ENCODE measurements at regions not wholly inside any gene's neighbourhood (a gene's known extent, or its start where the extent isn't known, plus 50 kb on each side); places are given as distances from the start of the nearest gene placed in this dataset.

DNA sequence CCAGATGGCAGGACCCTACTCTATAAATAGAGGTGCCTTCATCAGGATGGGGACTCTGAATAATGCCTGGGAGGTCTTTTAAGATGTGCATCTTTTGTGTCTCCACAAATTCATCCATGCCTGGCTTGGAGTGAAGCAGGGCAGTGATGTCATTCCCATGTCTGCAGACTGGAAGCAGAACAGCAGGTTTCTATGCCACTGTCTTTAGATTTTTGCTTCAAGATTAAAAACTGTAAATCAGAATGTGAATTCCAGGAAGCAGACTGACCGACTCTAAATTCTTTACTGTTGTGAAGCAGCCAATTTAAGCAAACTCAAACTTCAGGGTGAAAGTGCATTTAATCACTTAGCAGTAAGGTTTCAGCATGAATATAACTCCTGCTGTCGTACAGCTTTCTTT, 159.3 kb downstream of the SCG2 start:
- no peak for ATAC-seq
- no peaks in the 10 kb centered on the region for H3K4me1 Mint-ChIP-seq
- DNase-seq = no peak
- peaks cover 2% of the 10 kb centered on the region for H3K27me3 Mint-ChIP-seq
- no peak overlapping the region for H3K27ac Mint-ChIP-seq
- H3K36me3 Mint-ChIP-seq (ENCODE audit: low read depth) = no peaks in the 10 kb centered on the region
- H3K4me3 Mint-ChIP-seq = no peak overlapping the region
- H3K9me3 Mint-ChIP-seq = no peaks in the 10 kb centered on the region

DNA sequence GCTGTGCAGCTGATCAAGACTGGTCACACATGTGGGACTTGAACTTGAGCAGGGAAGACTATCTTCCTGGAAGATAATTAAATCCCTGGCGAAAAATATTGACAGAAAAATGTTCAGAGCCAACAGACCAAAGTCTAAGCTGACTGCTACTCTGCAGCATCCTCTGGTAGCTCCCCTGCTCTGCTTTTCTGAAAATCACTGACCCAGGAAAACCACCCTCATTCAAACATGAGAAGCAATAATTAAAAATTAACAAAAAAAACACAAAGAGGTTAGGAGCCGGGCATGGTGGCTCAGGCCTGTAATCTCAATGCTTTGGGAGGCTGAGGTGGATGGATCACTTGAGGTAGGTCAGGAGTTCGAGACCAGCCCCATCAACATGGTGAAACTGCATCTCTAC, 151.9 kb downstream of the SCG2 start:
- DNase-seq (no peak), ATAC-seq (no peak)
- peaks cover 1% of the 10 kb centered on the region for H3K27me3 Mint-ChIP-seq
- H3K4me3 Mint-ChIP-seq = no peak overlapping the region
- H3K27ac Mint-ChIP-seq = no peak overlapping the region
- H3K36me3 Mint-ChIP-seq (ENCODE audit: low read depth) = no peaks in the 10 kb centered on the region
- H3K9me3 Mint-ChIP-seq = peaks cover 14% of the 10 kb centered on the region
- no peaks in the 10 kb centered on the region for H3K4me1 Mint-ChIP-seq

DNA sequence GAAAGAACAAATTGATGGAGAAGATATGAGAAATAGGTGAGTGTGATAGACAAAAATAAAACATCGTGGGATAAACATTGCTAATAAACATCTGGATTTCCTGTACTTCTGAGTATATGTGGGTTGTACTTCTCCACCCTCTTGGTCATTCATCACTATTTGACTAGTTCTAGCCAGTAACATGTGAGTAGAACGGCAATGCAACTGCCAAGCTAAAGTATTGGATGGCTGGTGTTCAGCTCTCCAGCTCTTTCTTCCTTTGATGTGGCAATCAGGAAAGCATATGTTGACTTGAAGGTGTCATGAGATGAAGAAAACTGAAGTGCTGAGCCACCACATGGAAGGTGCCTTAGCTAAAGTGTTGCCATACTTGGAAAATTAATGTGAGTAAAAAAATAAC, 144.9 kb downstream of the SCG2 start:
- Mint-ChIP-seq H3K27ac (no peak overlapping the region), H3K36me3 (ENCODE audit: low read depth) (no peaks in the 10 kb centered on the region), H3K9me3 (no peaks in the 10 kb centered on the region), H3K27me3 (no peaks in the 10 kb centered on the region), H3K4me3 (no peak overlapping the region), H3K4me1 (no peaks in the 10 kb centered on the region)
- no peak for ATAC-seq
- no peak for DNase-seq

DNA sequence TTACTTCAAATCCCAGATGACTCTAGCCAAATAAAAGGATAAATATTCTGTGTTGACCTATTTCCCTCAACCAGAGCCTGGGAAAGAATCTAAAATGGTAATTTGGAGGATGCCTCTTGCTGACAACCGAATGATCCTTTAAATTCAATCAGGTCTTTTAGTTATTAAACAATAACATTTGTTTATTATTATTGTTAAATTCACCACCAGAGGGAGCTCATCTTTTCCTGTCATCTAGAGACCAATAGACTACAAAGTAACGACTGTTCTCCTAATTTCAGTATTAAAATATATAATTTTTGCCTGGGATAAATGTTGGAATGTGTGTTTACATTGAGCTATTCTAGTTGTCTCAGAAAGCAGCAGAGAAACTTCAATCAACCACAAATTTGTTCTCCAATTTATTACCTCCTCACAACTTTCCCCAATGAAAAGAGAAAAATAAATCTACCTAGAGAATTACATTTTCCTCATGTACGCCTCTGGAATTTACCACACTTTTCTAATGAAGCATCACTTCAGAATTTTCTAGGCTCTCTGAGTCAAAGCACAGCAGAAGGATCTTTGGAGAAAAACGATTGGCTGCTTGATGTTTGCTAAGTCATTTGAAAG, 142.7 kb downstream of the SCG2 start:
- H3K4me1 Mint-ChIP-seq = no peaks in the 10 kb centered on the region
- no peak for DNase-seq
- no peak for ATAC-seq
- H3K9me3 Mint-ChIP-seq = no peaks in the 10 kb centered on the region
- H3K27me3 Mint-ChIP-seq = no peaks in the 10 kb centered on the region
- no peaks in the 10 kb centered on the region for H3K36me3 Mint-ChIP-seq (ENCODE audit: low read depth)
- no peak overlapping the region for H3K4me3 Mint-ChIP-seq
- no peak overlapping the region for H3K27ac Mint-ChIP-seq

DNA sequence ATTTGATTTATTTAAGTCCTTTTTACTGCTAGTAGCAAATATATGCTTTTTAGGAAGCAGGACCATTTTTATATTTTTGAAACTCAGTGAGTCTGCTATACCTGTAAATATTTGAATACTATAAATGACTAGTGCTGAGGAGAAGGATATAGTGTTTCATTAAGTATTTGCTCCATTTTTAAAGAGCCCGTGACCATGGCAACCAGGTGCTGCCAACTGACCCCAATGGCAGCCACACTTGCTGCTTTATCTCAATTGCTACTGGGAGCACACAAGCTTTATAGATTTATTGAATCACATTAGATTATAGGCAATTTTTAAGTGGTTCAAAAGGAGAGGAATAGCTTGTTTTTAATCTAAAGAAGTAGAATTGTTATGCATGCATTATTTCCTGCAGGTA, 142.0 kb downstream of the SCG2 start:
- ATAC-seq (no peak), DNase-seq (no peak)
- H3K4me1 Mint-ChIP-seq = no peaks in the 10 kb centered on the region
- no peak overlapping the region for H3K27ac Mint-ChIP-seq
- no peak overlapping the region for H3K4me3 Mint-ChIP-seq
- no peaks in the 10 kb centered on the region for H3K9me3 Mint-ChIP-seq
- no peaks in the 10 kb centered on the region for H3K27me3 Mint-ChIP-seq
- no peaks in the 10 kb centered on the region for H3K36me3 Mint-ChIP-seq (ENCODE audit: low read depth)

DNA sequence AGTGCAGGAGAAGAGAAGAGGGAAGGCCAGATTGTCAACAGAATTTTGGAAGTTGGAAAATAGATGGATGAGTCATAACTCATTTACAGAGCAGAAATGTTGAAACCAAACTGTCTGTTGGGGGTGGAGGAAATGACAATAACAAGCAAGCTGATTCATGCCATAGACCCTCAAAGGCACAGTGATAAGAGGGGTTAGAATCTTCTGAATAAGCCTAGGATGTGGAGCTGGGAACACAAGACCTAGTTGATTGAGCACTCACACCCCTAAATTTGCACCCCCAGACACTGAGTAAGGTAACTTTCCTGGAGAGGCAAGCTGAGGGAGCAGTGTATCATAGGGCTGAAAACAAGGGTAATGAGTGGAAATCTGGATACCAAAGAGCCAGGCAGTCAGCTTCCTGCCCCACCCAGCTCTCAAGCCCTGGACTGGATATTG, 141.4 kb downstream of the SCG2 start:
- Mint-ChIP-seq H3K36me3 (ENCODE audit: low read depth) (no peaks in the 10 kb centered on the region), H3K9me3 (no peaks in the 10 kb centered on the region), H3K4me1 (no peaks in the 10 kb centered on the region), H3K4me3 (no peak overlapping the region), H3K27ac (no peak overlapping the region), H3K27me3 (no peaks in the 10 kb centered on the region)
- DNase-seq = no peak
- no peak for ATAC-seq

DNA sequence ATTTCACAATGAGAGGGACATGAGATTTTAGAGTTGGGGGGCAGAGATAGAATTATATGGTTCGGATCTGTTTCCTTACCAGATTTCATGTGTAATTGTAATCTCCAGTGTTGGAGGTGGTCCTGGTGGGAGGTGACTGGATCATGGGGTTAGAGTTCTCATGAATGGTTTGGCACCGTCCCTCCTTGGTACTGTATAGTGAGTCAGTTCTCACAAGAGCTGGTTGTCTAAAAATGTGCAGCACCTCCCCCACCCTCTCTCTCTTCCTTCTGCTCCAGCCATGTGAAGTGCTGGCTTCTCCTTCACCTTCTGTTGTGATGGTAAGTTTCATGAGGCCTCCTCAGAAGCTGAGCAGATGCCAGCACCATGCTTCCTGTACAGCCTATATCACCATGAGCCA, 138.1 kb downstream of the SCG2 start:
- H3K36me3 Mint-ChIP-seq (ENCODE audit: low read depth) = no peaks in the 10 kb centered on the region
- no peak for DNase-seq
- no peaks in the 10 kb centered on the region for H3K4me1 Mint-ChIP-seq
- no peaks in the 10 kb centered on the region for H3K9me3 Mint-ChIP-seq
- no peaks in the 10 kb centered on the region for H3K27me3 Mint-ChIP-seq
- no peak overlapping the region for H3K4me3 Mint-ChIP-seq
- ATAC-seq = no peak
- no peak overlapping the region for H3K27ac Mint-ChIP-seq

DNA sequence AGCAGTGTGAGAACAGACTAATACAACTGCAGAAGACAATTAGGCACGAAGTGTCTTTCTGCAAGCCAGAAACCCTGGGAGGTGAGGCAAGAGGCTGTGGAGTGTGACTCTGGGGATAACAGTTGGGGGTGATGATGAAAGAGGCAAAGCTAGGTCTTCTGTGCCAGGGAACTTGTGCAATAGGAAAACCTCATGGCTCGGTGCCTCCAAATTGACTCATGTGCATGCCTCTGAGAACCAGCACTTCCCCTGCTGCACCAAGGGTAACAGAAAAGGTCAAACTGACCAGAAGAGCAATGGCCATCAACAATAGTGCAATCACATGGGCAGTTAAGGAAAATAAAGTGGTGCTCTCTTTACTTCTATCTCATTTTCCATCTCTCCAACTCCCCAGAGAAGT, 136.4 kb downstream of the SCG2 start:
- Mint-ChIP-seq H3K4me1 (no peaks in the 10 kb centered on the region), H3K36me3 (ENCODE audit: low read depth) (no peaks in the 10 kb centered on the region), H3K9me3 (no peaks in the 10 kb centered on the region), H3K27me3 (no peaks in the 10 kb centered on the region), H3K27ac (no peak overlapping the region), H3K4me3 (no peak overlapping the region)
- DNase-seq (no peak), ATAC-seq (no peak)

DNA sequence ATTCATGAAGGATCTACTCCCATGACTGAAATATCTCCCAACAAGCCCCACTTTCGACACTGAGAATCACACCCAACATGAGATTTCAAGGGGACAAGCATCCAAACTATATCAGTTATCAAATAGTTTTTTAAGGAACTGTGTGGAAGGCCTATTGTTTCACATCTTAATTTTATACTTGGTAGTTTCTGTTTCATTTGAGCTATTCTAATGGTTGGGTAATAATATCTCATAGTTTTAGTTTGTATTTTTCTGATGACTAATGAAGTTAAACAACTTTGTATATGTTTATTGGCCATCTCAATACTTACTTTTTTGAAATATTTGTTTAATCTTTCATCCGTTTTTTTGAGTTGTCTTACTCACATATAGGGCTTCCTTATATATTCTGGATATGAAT, 135.0 kb downstream of the SCG2 start:
- no peaks in the 10 kb centered on the region for H3K9me3 Mint-ChIP-seq
- H3K27me3 Mint-ChIP-seq = no peaks in the 10 kb centered on the region
- no peaks in the 10 kb centered on the region for H3K4me1 Mint-ChIP-seq
- no peak overlapping the region for H3K27ac Mint-ChIP-seq
- DNase-seq = no peak
- no peak overlapping the region for H3K4me3 Mint-ChIP-seq
- no peaks in the 10 kb centered on the region for H3K36me3 Mint-ChIP-seq (ENCODE audit: low read depth)
- no peak for ATAC-seq

DNA sequence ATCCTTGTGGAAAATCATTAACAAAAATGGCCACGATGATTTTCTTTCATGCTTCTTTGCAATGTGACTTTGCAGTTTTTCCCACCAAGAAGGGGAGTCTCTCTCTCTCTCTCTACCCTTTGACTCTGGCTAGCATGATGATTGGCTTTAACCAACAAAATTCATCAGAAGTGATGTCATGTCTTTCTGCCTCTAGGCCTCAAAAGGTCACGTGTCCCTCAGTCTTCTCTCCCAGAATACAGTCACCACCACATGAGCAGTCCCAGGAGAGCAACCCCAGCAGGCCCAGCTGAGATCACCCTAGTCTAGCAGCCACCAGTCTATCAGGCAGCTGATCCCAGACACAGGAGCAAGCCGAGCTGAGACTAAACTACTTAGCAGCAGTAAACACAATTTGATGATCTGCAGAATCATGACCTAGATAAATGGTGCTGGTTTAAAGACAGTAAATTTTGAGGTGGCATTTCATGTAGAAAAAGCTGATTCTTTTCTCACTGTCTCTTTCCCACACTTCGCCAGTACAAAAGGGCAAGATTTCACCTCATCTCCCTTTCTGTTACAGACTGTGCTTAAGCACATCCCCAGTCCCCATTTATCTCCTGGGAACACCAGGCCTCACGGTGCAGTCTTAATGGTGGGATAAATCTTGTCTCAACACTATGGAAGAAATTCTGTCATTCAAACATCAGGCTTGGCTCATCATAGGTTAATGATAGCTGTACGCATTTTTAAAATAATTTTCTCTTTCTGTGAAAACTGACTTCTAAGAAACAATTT, 132.7 kb downstream of the SCG2 start:
- H3K36me3 Mint-ChIP-seq (ENCODE audit: low read depth) = no peaks in the 10 kb centered on the region
- DNase-seq = no peak
- no peak overlapping the region for H3K27ac Mint-ChIP-seq

DNA sequence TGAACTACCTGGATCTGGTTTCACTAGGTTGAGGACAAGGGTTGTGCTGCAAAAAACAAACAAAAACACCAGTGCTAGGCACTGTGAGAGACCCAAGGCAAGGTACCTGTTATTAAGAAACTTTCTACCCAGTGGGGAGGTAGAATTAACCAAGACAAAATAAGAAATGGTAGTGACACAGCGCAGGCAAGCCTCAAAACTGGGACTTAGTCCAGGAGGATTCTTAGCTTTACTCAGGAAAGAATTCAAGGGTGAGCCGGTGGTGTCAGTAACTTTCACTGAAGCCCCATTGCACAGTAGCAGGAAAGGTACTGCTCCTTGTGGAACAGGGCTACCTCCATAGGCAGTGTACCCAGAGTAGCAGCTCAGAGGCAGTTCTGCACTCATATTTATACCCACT, 131.6 kb downstream of the SCG2 start:
- DNase-seq (no peak), ATAC-seq (no peak)
- no peaks in the 10 kb centered on the region for H3K36me3 Mint-ChIP-seq (ENCODE audit: low read depth)
- H3K9me3 Mint-ChIP-seq = no peaks in the 10 kb centered on the region
- H3K4me1 Mint-ChIP-seq = no peaks in the 10 kb centered on the region
- no peaks in the 10 kb centered on the region for H3K27me3 Mint-ChIP-seq
- no peak overlapping the region for H3K4me3 Mint-ChIP-seq
- no peak overlapping the region for H3K27ac Mint-ChIP-seq

More for the DNA sequence above, 132.7 kb downstream of the SCG2 start:
- Mint-ChIP-seq H3K4me1 (no peaks in the 10 kb centered on the region), H3K4me3 (no peak overlapping the region), H3K9me3 (no peaks in the 10 kb centered on the region), H3K27me3 (no peaks in the 10 kb centered on the region)
- no peak for ATAC-seq

DNA sequence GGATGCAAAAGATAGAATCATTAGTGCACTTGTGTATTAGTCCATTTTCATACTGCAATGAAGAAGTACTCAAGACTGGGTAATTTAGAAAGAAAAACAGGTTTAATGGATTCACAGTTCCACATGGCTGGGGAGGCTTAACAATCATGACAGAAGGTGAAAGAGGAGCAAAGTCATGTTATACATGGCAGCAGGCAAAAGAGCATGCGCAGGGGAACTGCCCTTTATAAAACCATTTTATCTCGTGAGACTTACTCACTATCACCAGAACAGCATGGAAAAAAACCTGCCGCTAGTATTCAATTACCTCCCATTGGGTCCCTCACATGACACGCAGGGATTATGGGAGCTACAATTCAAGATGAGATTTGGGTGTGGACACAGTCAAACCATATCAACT, 129.4 kb downstream of the SCG2 start:
- no peaks in the 10 kb centered on the region for H3K4me1 Mint-ChIP-seq
- ATAC-seq (no peak), DNase-seq (no peak)
- H3K4me3 Mint-ChIP-seq = no peak overlapping the region
- no peaks in the 10 kb centered on the region for H3K9me3 Mint-ChIP-seq
- no peaks in the 10 kb centered on the region for H3K36me3 Mint-ChIP-seq (ENCODE audit: low read depth)
- no peak overlapping the region for H3K27ac Mint-ChIP-seq
- peaks cover 2% of the 10 kb centered on the region for H3K27me3 Mint-ChIP-seq

DNA sequence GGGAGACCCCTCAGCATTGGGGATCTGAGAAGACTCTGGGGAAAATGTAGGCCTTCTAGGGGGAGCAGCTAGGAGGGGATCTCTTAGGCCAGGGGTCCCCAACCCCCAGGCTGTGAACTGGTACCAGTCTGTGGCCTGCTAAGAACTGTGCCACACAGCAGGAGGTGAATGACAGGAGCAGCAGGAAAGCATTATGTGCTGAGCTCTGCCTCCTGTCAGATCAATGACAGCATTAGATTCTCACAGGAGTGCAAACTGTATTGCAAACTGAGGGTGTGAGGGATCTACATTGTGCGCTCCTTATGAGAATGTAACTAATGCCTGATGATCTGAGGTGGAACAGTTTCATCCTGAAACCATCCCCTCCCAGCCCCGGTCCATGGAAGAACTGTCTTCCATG, 127.3 kb downstream of the SCG2 start:
- DNase-seq = no peak

DNA sequence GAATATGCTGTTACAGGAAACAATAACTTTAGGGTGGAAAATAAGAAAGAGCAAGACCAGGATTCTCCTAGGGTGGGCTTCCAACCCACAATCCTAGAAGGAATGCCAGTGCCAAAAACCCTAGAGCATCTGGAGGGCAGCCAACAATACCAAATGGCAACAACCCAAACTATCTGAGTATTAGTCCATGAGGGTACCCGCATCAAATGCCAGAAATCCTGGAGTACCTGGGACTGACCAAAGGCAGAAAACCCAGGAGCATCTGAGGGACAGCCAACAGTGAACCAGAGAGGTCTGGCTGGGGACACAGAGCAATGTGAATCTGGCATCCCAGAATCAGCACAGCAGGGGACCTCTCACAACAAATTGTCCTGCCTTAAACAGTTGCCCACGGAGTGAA, 126.3 kb downstream of the SCG2 start:
- H3K36me3 Mint-ChIP-seq (ENCODE audit: low read depth) = no peaks in the 10 kb centered on the region
- no peak for ATAC-seq
- H3K4me1 Mint-ChIP-seq = no peaks in the 10 kb centered on the region
- H3K4me3 Mint-ChIP-seq = no peak overlapping the region
- no peaks in the 10 kb centered on the region for H3K9me3 Mint-ChIP-seq
- no peak for DNase-seq
- H3K27me3 Mint-ChIP-seq = peaks cover 4% of the 10 kb centered on the region
- no peak overlapping the region for H3K27ac Mint-ChIP-seq

More for the DNA sequence above, 127.3 kb downstream of the SCG2 start:
- peaks cover 4% of the 10 kb centered on the region for H3K27me3 Mint-ChIP-seq
- no peaks in the 10 kb centered on the region for H3K4me1 Mint-ChIP-seq
- H3K9me3 Mint-ChIP-seq = no peaks in the 10 kb centered on the region
- H3K36me3 Mint-ChIP-seq (ENCODE audit: low read depth) = no peaks in the 10 kb centered on the region
- ATAC-seq = no peak
- H3K27ac Mint-ChIP-seq = no peak overlapping the region
- no peak overlapping the region for H3K4me3 Mint-ChIP-seq

DNA sequence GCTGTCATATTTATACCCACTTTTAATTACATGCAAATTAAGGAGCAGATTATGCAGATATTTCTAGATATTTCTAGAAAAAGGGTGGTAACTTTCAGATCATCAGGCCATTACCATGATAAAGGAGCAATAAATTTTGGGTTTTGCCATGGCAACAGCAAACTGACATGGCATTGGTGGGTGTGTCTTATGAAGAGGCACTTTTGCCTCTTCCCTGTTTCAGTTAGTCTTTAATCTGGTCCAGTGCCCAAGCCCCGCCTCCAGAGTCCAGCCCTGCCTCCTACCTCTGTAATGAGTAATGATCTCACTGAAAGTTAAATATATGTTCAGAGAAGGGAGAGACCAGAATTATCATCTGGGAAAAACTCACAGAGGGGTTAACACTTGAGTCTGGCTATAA, 124.8 kb downstream of the SCG2 start:
- DNase-seq (no peak), ATAC-seq (no peak)
- no peak overlapping the region for H3K4me3 Mint-ChIP-seq
- no peaks in the 10 kb centered on the region for H3K36me3 Mint-ChIP-seq (ENCODE audit: low read depth)
- no peaks in the 10 kb centered on the region for H3K4me1 Mint-ChIP-seq
- no peaks in the 10 kb centered on the region for H3K9me3 Mint-ChIP-seq
- H3K27ac Mint-ChIP-seq = no peak overlapping the region
- peaks cover 4% of the 10 kb centered on the region for H3K27me3 Mint-ChIP-seq

Measured in activated naive CD8-positive, alpha-beta T cell treated with anti-CD3 and anti-CD28 coated beads, Interleukin-2, amount 50 U/mL, for 24 hours (primary cell).